Keratinocyte (primary cell): ENCODE measurements at regions not wholly inside any gene's neighbourhood (a gene's known extent, or its start where the extent isn't known, plus 50 kb on each side); places are given as distances from the start of the nearest gene placed in this dataset.

Experiments
- EZH2 ChIP-seq: IDR thresholded peaks from one replicate; pipeline ENCODE4 v1.6.1; 2012; ENCODE audit warnings: inconsistent platforms, mild to moderate bottlenecking, low read length, moderate library complexity
- TF ChIP-seq, protein P1 (sequence below), 3 experiments: IDR thresholded peaks in 1 of 3; conservative IDR thresholded peaks in 1 of 3; optimal IDR thresholded peaks in 1 of 3; 2 replicates in 2 of 3; 3 replicates in 1 of 3; pipeline versions ENCODE3 to v1.5.1; 2011; ENCODE audit warnings: low read length in 3 of 3, mild to moderate bottlenecking in 3 of 3, moderate library complexity in 2 of 3, control low read depth in 1 of 3, inconsistent platforms in 1 of 3; ENCODE audit not compliant: insufficient read depth in 2 of 3; ENCODE audit errors: extremely low read depth in 1 of 3

DNA sequence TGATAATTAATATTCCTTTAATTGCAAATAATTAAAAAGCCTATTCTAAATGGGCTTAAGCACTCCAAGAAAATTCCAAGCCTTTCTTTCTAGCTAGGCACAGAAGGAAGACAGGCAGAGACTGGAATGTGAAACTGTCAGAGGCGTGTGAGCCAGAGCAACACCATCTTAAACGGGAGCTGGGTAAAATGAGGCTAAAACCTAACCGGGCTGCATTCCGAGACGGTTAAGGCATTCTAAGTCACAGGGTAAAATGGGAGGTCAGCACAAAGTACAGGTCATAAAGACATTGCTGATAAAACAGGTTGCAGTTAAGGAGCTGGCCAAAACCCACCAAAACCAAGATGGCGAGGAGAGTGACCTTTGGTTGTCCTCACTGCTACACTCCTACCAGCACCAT, 300.4 kb downstream of the SLITRK6 start:
- TF ChIP-seq, protein P1, sequence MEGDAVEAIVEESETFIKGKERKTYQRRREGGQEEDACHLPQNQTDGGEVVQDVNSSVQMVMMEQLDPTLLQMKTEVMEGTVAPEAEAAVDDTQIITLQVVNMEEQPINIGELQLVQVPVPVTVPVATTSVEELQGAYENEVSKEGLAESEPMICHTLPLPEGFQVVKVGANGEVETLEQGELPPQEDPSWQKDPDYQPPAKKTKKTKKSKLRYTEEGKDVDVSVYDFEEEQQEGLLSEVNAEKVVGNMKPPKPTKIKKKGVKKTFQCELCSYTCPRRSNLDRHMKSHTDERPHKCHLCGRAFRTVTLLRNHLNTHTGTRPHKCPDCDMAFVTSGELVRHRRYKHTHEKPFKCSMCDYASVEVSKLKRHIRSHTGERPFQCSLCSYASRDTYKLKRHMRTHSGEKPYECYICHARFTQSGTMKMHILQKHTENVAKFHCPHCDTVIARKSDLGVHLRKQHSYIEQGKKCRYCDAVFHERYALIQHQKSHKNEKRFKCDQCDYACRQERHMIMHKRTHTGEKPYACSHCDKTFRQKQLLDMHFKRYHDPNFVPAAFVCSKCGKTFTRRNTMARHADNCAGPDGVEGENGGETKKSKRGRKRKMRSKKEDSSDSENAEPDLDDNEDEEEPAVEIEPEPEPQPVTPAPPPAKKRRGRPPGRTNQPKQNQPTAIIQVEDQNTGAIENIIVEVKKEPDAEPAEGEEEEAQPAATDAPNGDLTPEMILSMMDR (optimal IDR thresholded peaks at IDR 0.05 in 1 of 3, IDR thresholded peaks at IDR 0.05 in 1 of 3, conservative IDR thresholded peaks at IDR 0.05 in 1 of 3; ENCODE audit: extremely low read depth in 1 of 3, insufficient read depth in 2 of 3, low read length in 3 of 3) = no peak
- TF ChIP-seq EZH2 = no peak
